Sigmoid colon (tissue), 4 donors: ENCODE measurements at regions not wholly inside any gene's neighbourhood (a gene's known extent, or its start where the extent isn't known, plus 50 kb on each side); places are given as distances from the start of the nearest gene placed in this dataset.

Experiments used
- CTCF ChIP-seq, 4 experiments: fragments of 450-650 bp in 3 of 4; fragments of 200-600 bp in 1 of 4; IDR thresholded peaks; one replicate each; pipeline ENCODE4 v1.5.1; 2016 to 2019; ENCODE audit warnings: antibody characterized with exemption in 4 of 4, mild to moderate bottlenecking in 3 of 4, moderate library complexity in 2 of 4
- EP300 ChIP-seq, 4 donors: sonication (generic); formaldehyde crosslinking; IDR thresholded peaks; one replicate each; pipeline ENCODE4 v1.6.1; 2017; ENCODE audit warnings: antibody characterized with exemption in 4 of 4
- POLR2AphosphoS5 ChIP-seq, 4 donors: sonication (generic); formaldehyde crosslinking; IDR thresholded peaks; one replicate each; pipeline ENCODE4 v1.6.1; 2017; ENCODE audit warnings: antibody characterized with exemption in 4 of 4

- no peak for TF ChIP-seq CTCF (IDR thresholded peaks at IDR 0.05)
- no peak for TF ChIP-seq POLR2AphosphoS5 (IDR thresholded peaks at IDR 0.05)
- TF ChIP-seq EP300 (IDR thresholded peaks at IDR 0.05), result no peak
These were observed 455.6 kb downstream of the SIPA1L2 start for GRCh38 chr1:232174306-232174705.
